ENCODE measurements at regions not wholly inside any gene's neighbourhood (a gene's known extent, or its start where the extent isn't known, plus 50 kb on each side); places are given as distances from the start of the nearest gene placed in this dataset.

DNA sequence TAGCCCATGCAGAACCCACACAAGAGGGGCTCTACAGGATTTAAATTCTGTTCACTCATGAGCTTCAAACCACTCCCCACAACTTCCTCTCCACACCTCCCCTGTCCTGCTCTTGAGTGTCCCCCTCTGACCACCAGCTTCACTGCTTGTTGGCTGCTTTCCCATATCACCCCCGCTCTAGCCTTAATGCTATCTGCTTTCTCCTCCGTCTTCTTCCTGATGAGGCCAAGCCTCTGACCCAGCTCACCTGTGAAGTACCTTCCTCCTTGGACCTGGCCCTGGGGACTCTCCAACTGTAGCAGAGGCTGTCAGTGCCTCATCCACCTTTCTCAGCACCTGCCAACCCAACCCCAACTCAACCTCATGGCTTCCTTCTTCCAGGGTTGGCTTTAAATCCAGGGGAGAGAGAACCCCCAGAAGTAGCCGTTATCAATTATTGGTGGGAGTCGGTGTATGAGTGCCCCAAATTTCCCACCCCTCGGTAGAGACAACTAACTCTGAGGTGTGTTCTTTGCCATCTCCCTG, 174.8 kb downstream of the MINAR1 start:
- TF ChIP-seq, protein P1, sequence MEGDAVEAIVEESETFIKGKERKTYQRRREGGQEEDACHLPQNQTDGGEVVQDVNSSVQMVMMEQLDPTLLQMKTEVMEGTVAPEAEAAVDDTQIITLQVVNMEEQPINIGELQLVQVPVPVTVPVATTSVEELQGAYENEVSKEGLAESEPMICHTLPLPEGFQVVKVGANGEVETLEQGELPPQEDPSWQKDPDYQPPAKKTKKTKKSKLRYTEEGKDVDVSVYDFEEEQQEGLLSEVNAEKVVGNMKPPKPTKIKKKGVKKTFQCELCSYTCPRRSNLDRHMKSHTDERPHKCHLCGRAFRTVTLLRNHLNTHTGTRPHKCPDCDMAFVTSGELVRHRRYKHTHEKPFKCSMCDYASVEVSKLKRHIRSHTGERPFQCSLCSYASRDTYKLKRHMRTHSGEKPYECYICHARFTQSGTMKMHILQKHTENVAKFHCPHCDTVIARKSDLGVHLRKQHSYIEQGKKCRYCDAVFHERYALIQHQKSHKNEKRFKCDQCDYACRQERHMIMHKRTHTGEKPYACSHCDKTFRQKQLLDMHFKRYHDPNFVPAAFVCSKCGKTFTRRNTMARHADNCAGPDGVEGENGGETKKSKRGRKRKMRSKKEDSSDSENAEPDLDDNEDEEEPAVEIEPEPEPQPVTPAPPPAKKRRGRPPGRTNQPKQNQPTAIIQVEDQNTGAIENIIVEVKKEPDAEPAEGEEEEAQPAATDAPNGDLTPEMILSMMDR (IDR thresholded peaks at IDR 0.05; ENCODE audit: low read depth, low read length, missing input control) = no peak
- TF ChIP-seq, protein P2, sequence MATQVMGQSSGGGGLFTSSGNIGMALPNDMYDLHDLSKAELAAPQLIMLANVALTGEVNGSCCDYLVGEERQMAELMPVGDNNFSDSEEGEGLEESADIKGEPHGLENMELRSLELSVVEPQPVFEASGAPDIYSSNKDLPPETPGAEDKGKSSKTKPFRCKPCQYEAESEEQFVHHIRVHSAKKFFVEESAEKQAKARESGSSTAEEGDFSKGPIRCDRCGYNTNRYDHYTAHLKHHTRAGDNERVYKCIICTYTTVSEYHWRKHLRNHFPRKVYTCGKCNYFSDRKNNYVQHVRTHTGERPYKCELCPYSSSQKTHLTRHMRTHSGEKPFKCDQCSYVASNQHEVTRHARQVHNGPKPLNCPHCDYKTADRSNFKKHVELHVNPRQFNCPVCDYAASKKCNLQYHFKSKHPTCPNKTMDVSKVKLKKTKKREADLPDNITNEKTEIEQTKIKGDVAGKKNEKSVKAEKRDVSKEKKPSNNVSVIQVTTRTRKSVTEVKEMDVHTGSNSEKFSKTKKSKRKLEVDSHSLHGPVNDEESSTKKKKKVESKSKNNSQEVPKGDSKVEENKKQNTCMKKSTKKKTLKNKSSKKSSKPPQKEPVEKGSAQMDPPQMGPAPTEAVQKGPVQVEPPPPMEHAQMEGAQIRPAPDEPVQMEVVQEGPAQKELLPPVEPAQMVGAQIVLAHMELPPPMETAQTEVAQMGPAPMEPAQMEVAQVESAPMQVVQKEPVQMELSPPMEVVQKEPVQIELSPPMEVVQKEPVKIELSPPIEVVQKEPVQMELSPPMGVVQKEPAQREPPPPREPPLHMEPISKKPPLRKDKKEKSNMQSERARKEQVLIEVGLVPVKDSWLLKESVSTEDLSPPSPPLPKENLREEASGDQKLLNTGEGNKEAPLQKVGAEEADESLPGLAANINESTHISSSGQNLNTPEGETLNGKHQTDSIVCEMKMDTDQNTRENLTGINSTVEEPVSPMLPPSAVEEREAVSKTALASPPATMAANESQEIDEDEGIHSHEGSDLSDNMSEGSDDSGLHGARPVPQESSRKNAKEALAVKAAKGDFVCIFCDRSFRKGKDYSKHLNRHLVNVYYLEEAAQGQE (IDR thresholded peaks at IDR 0.05) = no peak

Measured in liver (tissue), 2 donors.